ENCODE measurements at regions not wholly inside any gene's neighbourhood (a gene's known extent, or its start where the extent isn't known, plus 50 kb on each side); places are given as distances from the start of the nearest gene placed in this dataset.

GRCh38 chr6:141212296-141212695 is 920.4 kb upstream of the GJE1 start:
- Histone ChIP-seq H3K4me3 (no peak overlapping the region), H3K27me3 (no peaks in the 10 kb centered on the region), H3K4me1 (no peaks in the 10 kb centered on the region), H4K20me1 (ENCODE audit: low read depth) (no peaks in the 10 kb centered on the region), H3K79me2 (ENCODE audit: low read depth) (no peaks in the 10 kb centered on the region), H3K9ac (no peak overlapping the region), H2AFZ (replicated peaks) (no peak overlapping the region), H3K4me2 (no peak overlapping the region), H3F3A (ENCODE audit: low read depth) (no peaks in the 10 kb centered on the region), H3K27ac (no peak overlapping the region), H3K36me3 (no peaks in the 10 kb centered on the region), H3K9me3 (ENCODE audit: low read depth) (no peaks in the 10 kb centered on the region)
- DNase-seq (ENCODE audit: low spot score), result no peak
- Mint-ChIP-seq H3K4me3 (no peak overlapping the region), H3K27me3 (ENCODE audit: insufficient read depth, low read depth) (no peaks in the 10 kb centered on the region), H3K4me1 (no peaks in the 10 kb centered on the region), H3K36me3 (no peaks in the 10 kb centered on the region), H3K27ac (no peak overlapping the region), H3K9me3 (no peaks in the 10 kb centered on the region)
- TF ChIP-seq EZH2phosphoT487 (IDR thresholded peaks at IDR 0.05) (no peak), EZH2 (IDR thresholded peaks at IDR 0.05) (no peak), CTCF (IDR thresholded peaks at IDR 0.05) (no peak)

- H3K36me3 ChIP-seq, result no peaks in the 10 kb centered on the region
- H3K27ac ChIP-seq, result no peak overlapping the region
- H3K36me3 Mint-ChIP-seq, result no peaks in the 10 kb centered on the region
- no peak for DNase-seq (ENCODE audit: low spot score)
- no peaks in the 10 kb centered on the region for H3K4me1 ChIP-seq
- H3F3A ChIP-seq (ENCODE audit: low read depth), result no peaks in the 10 kb centered on the region
- H3K9ac ChIP-seq, result no peak overlapping the region
- H3K9me3 ChIP-seq (ENCODE audit: low read depth), result no peaks in the 10 kb centered on the region
- no peaks in the 10 kb centered on the region for H3K27me3 Mint-ChIP-seq (ENCODE audit: insufficient read depth, low read depth)
- H4K20me1 ChIP-seq (ENCODE audit: low read depth), result no peaks in the 10 kb centered on the region
- no peaks in the 10 kb centered on the region for H3K4me1 Mint-ChIP-seq
- no peaks in the 10 kb centered on the region for H3K9me3 Mint-ChIP-seq
- no peaks in the 10 kb centered on the region for H3K79me2 ChIP-seq (ENCODE audit: low read depth)
- H2AFZ ChIP-seq (replicated peaks), result no peak overlapping the region
- no peaks in the 10 kb centered on the region for H3K27me3 ChIP-seq
- TF ChIP-seq CTCF (IDR thresholded peaks at IDR 0.05), result no peak
- TF ChIP-seq EZH2 (IDR thresholded peaks at IDR 0.05), result no peak
- TF ChIP-seq EZH2phosphoT487 (IDR thresholded peaks at IDR 0.05), result no peak
- no peak overlapping the region for H3K4me3 Mint-ChIP-seq
- H3K4me2 ChIP-seq, result no peak overlapping the region
- no peak overlapping the region for H3K27ac Mint-ChIP-seq
- no peak overlapping the region for H3K4me3 ChIP-seq
These were observed 920.9 kb upstream of the GJE1 start for GRCh38 chr6:141211845-141212244.

GRCh38 chr6:141210901-141211300 is 921.8 kb upstream of the GJE1 start:
- Mint-ChIP-seq H3K27me3 (ENCODE audit: insufficient read depth, low read depth) (no peaks in the 10 kb centered on the region), H3K36me3 (no peaks in the 10 kb centered on the region), H3K9me3 (no peaks in the 10 kb centered on the region), H3K27ac (no peak overlapping the region), H3K4me3 (no peak overlapping the region), H3K4me1 (no peaks in the 10 kb centered on the region)
- H3K4me1 ChIP-seq, result no peaks in the 10 kb centered on the region
- no peak overlapping the region for H3K4me3 ChIP-seq
- H4K20me1 ChIP-seq (ENCODE audit: low read depth), result no peaks in the 10 kb centered on the region
- H3K9ac ChIP-seq, result no peak overlapping the region
- no peaks in the 10 kb centered on the region for H3K79me2 ChIP-seq (ENCODE audit: low read depth)
- H3K27me3 ChIP-seq, result no peaks in the 10 kb centered on the region
- H3K36me3 ChIP-seq, result no peaks in the 10 kb centered on the region
- no peak overlapping the region for H3K4me2 ChIP-seq
- H3K9me3 ChIP-seq (ENCODE audit: low read depth), result no peaks in the 10 kb centered on the region
- no peak overlapping the region for H2AFZ ChIP-seq (replicated peaks)
- DNase-seq (ENCODE audit: low spot score), result no peak
- TF ChIP-seq EZH2 (IDR thresholded peaks at IDR 0.05) (no peak), EZH2phosphoT487 (IDR thresholded peaks at IDR 0.05) (no peak), CTCF (IDR thresholded peaks at IDR 0.05) (no peak)
- H3K27ac ChIP-seq, result no peak overlapping the region
- no peaks in the 10 kb centered on the region for H3F3A ChIP-seq (ENCODE audit: low read depth)

- no peak for TF ChIP-seq EZH2phosphoT487 (IDR thresholded peaks at IDR 0.05)
- no peak for TF ChIP-seq EZH2 (IDR thresholded peaks at IDR 0.05)
- TF ChIP-seq CTCF (IDR thresholded peaks at IDR 0.05), result no peak
- H3K27me3 Mint-ChIP-seq (ENCODE audit: insufficient read depth, low read depth), result no peaks in the 10 kb centered on the region
- no peak for DNase-seq (ENCODE audit: low spot score)
- Histone ChIP-seq H3K4me3 (no peak overlapping the region), H3K79me2 (ENCODE audit: low read depth) (no peaks in the 10 kb centered on the region), H3K4me2 (no peak overlapping the region), H2AFZ (replicated peaks) (no peak overlapping the region), H3K4me1 (no peaks in the 10 kb centered on the region), H3K27ac (no peak overlapping the region), H3K36me3 (no peaks in the 10 kb centered on the region), H3K27me3 (no peaks in the 10 kb centered on the region), H4K20me1 (ENCODE audit: low read depth) (no peaks in the 10 kb centered on the region), H3F3A (ENCODE audit: low read depth) (no peaks in the 10 kb centered on the region), H3K9ac (no peak overlapping the region), H3K9me3 (ENCODE audit: low read depth) (no peaks in the 10 kb centered on the region)
- no peak overlapping the region for H3K4me3 Mint-ChIP-seq
- no peaks in the 10 kb centered on the region for H3K4me1 Mint-ChIP-seq
- H3K27ac Mint-ChIP-seq, result no peak overlapping the region
- H3K36me3 Mint-ChIP-seq, result no peaks in the 10 kb centered on the region
- H3K9me3 Mint-ChIP-seq, result no peaks in the 10 kb centered on the region
These were observed 922.8 kb upstream of the GJE1 start for GRCh38 chr6:141209890-141210289.
